VCaP (cell line): ENCODE measurements at regions not wholly inside any gene's neighbourhood (a gene's known extent, or its start where the extent isn't known, plus 50 kb on each side); places are given as distances from the start of the nearest gene placed in this dataset.

Experiments
- H3K27ac ChIP-seq: fragments of 450-650 bp; 2 replicates; pipeline ENCODE4 v1.5.1; 2017
- TF ChIP-seq, protein P1 (sequence below): fragments of 450-650 bp; conservative IDR thresholded peaks from 2 replicates; pipeline ENCODE4 v1.5.1; 2017; ENCODE audit warnings: mild to moderate bottlenecking, moderate library complexity

DNA sequence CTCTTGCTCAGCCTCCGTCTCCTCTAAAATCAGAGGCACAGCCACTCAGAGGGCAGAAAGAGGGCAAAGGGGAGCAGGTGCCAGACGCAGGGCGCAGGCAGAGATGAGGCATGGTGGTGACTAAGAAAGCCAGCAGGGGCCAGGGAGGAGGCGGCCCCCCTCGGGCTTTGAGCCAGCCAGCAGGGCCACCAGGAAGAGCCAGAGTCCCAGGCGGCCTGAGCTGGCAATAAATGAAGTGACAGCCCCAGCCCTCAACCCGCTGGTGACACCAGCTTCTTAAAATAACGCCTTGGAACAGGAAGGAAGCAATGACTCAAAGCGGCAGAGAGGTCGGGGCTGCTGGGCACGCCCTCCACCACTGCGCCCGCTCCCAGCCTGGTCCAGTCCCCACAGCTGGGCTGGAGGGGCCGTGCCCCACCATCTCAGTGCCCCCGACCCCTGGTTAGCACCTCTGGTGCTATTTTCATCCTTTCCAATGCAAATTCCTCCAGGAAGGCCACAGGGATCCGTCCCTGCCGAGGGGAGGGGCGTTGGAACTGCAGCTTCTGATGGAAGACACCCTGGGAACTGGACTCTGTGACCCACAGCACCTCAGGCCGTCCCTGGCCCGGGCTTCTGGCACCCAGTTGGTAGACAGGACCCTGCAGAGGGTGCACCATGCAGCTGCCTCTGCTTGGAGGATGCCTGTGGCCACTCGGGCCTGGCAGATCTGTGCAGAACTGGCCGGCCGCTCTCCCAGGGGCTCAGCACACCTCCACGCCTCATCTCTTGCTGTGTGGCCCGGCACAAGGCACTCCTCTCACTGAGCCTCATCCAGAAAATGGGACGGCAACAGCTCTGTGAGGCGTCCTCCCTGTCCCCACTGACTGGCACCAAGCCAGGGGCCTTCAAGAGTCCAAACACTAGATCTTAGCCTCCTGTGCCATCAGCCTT, 113.7 kb downstream of the NCOR2 start:
- H3K27ac ChIP-seq, result no peak overlapping the region
- TF ChIP-seq, protein P1, sequence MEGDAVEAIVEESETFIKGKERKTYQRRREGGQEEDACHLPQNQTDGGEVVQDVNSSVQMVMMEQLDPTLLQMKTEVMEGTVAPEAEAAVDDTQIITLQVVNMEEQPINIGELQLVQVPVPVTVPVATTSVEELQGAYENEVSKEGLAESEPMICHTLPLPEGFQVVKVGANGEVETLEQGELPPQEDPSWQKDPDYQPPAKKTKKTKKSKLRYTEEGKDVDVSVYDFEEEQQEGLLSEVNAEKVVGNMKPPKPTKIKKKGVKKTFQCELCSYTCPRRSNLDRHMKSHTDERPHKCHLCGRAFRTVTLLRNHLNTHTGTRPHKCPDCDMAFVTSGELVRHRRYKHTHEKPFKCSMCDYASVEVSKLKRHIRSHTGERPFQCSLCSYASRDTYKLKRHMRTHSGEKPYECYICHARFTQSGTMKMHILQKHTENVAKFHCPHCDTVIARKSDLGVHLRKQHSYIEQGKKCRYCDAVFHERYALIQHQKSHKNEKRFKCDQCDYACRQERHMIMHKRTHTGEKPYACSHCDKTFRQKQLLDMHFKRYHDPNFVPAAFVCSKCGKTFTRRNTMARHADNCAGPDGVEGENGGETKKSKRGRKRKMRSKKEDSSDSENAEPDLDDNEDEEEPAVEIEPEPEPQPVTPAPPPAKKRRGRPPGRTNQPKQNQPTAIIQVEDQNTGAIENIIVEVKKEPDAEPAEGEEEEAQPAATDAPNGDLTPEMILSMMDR, result no peak

DNA sequence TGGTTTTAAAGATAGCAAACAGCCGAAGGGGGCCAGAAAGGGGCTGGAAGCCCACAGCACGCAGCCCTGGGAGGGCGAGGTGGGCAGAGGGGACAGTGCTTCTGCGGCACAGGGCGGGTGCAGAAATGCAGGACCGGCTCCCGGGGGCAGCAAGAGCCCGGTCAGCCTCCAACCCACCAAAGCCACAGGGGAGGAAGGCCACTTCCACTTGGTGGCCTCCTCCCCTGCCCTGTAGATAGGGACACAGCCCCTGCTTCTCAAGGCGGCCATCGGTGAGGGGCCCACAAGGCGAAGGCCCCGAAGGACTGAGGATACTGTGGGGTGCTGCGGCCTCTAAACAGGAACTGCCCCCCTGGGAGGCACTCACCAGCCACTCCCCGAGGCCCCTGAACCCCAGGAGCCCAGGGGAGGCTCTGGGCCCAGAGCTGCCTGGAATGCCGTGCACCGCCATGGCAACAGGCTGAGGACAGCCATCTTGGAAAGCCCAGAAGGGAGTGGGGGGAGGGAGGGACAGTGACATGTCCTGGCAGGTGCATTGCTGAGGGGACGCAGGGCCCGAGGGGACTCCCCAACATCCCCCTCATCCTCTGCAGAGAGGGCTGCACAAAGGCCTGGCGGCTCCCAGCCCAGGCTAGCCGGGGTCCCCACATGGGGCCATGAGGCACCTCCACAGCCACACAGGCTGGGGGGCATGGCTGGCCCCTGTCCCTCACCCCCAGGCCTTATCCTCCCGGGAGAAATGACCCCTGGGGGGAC, 114.7 kb downstream of the NCOR2 start:
- no peak overlapping the region for H3K27ac ChIP-seq
- TF ChIP-seq, protein P1, result no peak

DNA sequence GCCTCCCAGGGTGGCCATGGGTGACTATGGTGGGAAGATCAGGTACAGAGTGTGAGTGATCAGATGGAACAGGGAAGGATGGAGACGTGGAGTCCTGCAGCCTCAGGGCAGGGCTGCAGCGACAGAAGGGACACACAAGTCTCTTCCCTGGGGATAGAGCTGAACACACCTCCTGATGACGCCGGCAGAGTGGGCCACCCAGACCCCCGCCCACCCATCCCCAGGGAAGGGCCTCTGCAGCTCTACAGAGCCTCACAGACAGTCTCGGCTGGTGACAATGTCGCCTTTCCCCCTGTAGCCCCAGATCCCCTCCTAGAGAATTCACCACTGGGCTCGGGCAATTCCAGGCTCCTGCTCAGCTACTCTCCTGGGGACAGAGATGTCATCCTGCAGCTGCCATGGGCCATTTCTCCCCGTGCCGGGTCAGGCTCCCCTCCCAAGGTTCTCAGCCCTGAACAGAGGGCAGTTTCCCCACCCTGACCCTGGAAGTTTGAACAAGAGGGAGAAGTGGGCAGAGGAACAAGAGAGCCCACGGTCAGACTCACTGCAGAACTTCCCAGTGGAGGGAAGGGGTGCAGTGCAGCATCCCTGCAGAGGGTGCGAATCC, 115.7 kb downstream of the NCOR2 start:
- TF ChIP-seq, protein P1, result no peak
- H3K27ac ChIP-seq, result no peak overlapping the region

DNA sequence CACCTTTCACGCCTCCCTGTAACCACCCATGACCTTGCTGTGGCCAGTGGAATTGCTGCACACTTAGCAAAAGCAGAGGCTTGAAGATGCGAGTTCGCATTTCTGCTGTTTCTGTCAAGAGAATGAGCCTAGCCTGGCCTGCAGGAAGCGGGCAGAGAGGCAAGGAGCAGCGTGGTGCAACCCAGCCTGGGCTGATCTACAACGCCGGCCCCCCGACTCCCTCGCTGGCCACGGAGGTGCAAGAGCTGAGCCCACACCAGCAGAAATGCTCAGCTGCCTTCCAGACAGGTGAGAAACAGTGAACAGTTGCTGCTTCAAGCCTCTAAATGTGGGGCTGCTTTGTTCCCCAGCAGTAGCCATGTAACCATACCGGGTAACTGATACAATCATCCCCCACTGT, 116.4 kb downstream of the NCOR2 start:
- TF ChIP-seq, protein P1, result no peak
- no peak overlapping the region for H3K27ac ChIP-seq

DNA sequence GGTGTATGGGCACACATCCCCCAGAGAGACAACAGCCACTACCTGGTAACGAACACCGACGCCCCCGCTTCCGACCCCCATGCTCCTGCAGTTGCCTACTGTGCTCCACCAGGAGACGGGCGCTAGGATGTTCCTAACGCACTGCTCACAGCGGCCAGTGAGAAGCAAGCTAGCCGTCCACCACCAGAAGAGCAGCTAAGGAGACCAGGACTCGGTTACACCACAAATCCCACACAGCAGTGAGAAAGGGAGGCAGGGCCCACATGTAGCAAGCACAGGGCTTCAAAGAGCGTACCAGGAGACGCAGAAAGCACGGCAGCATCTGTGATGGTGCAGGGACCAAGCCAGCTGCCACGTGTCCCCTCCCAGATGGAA, 117.0 kb downstream of the NCOR2 start:
- H3K27ac ChIP-seq, result no peak overlapping the region
- TF ChIP-seq, protein P1, result no peak

DNA sequence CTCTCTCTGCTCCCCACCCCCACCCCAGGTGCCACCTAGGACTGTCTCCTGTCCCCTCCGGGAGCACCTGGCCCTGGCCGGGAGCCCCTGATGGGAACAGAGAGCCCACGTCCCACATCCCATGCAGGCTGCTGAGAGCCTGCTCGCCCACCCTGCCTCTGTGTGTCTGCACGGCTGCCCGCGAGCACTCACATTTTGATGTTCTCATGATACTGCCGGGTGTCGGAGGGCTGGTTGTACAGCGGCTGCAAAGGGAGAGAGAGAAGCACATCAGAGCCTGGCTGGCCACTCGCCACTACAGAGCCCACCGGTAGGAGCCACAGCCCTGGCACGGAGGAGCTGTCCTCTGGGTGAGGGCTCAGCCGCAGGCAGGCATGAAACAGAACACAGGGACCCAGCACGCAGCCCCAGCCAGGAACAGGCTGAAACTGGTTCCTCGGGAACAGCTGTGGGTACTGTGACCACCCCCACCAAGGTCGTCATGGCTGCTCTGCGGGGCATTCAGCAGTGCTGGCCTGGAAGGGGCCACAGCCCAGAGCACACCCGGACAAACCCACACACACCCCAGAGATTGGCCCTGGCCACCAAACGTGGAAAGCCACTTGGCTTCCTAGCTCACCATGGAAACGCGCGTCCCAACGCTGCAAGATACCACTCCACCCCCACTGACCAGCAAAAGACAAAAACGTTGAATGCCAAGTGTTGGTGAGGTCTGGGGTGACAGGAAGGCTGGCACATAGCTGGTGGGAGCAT, 117.6 kb downstream of the NCOR2 start:
- TF ChIP-seq, protein P1, result no peak
- H3K27ac ChIP-seq, result no peak overlapping the region
